Gastroesophageal sphincter (tissue), 3 donors: ENCODE measurements at regions not wholly inside any gene's neighbourhood (a gene's known extent, or its start where the extent isn't known, plus 50 kb on each side); places are given as distances from the start of the nearest gene placed in this dataset.

Experiments used
- EP300 ChIP-seq: sonication (generic); formaldehyde crosslinking; IDR thresholded peaks from one replicate; pipeline ENCODE4 v1.6.1; 2017; ENCODE audit warnings: antibody characterized with exemption, mild to moderate bottlenecking
- POLR2A ChIP-seq, 2 donors: fragments of 450-650 bp; IDR thresholded peaks; one replicate each; pipeline ENCODE4 v1.6.1; 2017; ENCODE audit warnings: antibody characterized with exemption in 2 of 2, mild to moderate bottlenecking in 2 of 2, moderate library complexity in 1 of 2
- TF ChIP-seq, protein P1 (sequence below), 4 experiments: fragments of 200-600 bp in 2 of 4; fragments of 450-650 bp in 2 of 4; sonication (generic) in 1 of 4; IDR thresholded peaks; one replicate each; pipeline ENCODE4 v1.5.1; 2017 to 2019; ENCODE audit warnings: antibody characterized with exemption in 4 of 4, mild to moderate bottlenecking in 2 of 4, moderate library complexity in 2 of 4

DNA sequence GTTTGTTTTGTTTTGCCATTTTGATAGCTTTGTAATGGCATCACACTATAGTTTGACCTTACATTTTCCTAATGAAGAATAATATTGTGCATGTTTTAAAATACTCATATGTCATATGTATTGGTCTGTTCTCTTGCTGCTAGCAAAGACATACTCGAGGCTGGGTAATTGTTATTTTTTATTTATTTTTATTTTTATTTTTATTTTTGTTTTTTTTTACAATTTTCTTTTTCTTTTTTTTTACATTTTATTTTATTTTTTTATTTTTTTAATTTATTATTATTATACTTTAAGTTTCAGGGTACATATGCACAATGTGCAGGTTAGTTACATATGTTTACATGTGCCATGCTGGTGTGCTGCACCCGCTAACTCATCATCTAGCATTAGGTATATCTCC, 104.6 kb upstream of the GRID2 start:
- TF ChIP-seq, protein P1, sequence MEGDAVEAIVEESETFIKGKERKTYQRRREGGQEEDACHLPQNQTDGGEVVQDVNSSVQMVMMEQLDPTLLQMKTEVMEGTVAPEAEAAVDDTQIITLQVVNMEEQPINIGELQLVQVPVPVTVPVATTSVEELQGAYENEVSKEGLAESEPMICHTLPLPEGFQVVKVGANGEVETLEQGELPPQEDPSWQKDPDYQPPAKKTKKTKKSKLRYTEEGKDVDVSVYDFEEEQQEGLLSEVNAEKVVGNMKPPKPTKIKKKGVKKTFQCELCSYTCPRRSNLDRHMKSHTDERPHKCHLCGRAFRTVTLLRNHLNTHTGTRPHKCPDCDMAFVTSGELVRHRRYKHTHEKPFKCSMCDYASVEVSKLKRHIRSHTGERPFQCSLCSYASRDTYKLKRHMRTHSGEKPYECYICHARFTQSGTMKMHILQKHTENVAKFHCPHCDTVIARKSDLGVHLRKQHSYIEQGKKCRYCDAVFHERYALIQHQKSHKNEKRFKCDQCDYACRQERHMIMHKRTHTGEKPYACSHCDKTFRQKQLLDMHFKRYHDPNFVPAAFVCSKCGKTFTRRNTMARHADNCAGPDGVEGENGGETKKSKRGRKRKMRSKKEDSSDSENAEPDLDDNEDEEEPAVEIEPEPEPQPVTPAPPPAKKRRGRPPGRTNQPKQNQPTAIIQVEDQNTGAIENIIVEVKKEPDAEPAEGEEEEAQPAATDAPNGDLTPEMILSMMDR (IDR thresholded peaks at IDR 0.05): no peak
- TF ChIP-seq POLR2A (IDR thresholded peaks at IDR 0.05) (no peak), EP300 (no peak)
